HG02870 (cell line): ENCODE measurements at regions not wholly inside any gene's neighbourhood (a gene's known extent, or its start where the extent isn't known, plus 50 kb on each side); places are given as distances from the start of the nearest gene placed in this dataset.
"Not testable (repeated sequence)": the region's sequence is repeated elsewhere in the genome, so short reads cannot be mapped to it uniquely, and the experiment has no call there.

Experiments used
- ATAC-seq: cut with Tn5 transposase; IDR thresholded peaks from one replicate; pipeline ENCODE4 v1.9.1; 2021; ENCODE audit warnings: mild to moderate bottlenecking, moderate library complexity; ENCODE audit not compliant: unreplicated experiment

DNA sequence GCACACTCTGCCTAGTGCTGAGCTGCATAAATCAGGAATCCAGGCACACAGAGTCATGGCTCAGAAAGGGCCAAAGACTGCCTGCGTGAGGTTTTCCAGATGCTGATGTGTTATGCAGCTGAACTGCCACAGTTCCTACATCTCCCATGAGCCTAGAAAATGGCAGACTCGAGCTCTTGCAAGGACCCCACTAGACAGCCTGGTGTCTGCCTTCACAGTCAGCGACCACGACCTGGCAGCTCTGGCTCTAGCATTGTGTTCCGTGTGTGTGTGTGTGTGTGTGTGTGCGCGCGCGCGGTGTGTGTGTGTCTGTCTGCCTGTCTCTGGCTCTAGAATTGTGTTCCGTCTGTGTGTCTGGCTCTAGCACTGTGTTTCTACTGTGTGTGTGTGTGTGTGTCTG, 203.6 kb upstream of the AGTR2 start:
- ATAC-seq, result no peak

- ATAC-seq, result peak; percentile 76
Observed at GRCh38 chrX:115968436-115969252, 201.9 kb upstream of the AGTR2 start.

GRCh38 chrX:115970718-115971117, 199.8 kb upstream of the AGTR2 start:
- ATAC-seq, result no peak

GRCh38 chrX:115972717-115973116, 197.8 kb upstream of the AGTR2 start:
- ATAC-seq, result no peak

- ATAC-seq, result no peak
Observed at GRCh38 chrX:115978068-115978467, 192.5 kb upstream of the AGTR2 start.

- ATAC-seq, result not testable (repeated sequence)
Observed at GRCh38 chrX:115983148-115983547, 187.4 kb upstream of the AGTR2 start.

- not testable (repeated sequence) for ATAC-seq
Observed at GRCh38 chrX:115987464-115987863, 183.1 kb upstream of the AGTR2 start.

GRCh38 chrX:115988825-115989224, 181.7 kb upstream of the AGTR2 start:
- ATAC-seq, result no peak

DNA sequence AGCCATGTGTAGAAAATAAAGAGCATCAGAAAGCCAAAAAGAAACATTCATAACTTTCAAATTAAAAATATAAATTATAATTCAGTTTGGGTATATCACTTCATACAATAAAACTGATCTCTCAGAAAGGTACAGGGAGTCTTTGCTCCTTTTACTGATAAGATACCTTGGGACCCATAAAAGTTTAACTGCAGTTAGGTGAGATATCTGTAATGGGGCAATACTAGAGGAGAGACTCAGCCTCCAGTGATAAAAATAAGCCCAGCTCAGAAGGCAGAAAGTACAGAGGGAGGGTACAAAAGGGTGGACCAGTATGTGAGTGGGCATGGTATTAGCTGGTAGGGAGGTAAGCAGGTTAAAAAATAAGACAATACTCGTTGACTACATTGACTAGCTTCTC, 180.9 kb upstream of the AGTR2 start:
- ATAC-seq, result no peak

- ATAC-seq, result peak; percentile 0
Observed at GRCh38 chrX:116009346-116009745, 161.2 kb upstream of the AGTR2 start.

- ATAC-seq, result peak; percentile 73
Observed at GRCh38 chrX:116009861-116010710, 160.5 kb upstream of the AGTR2 start.

- no peak for ATAC-seq
Observed at GRCh38 chrX:116010939-116011338, 159.6 kb upstream of the AGTR2 start.

- no peak for ATAC-seq
Observed at GRCh38 chrX:116031331-116031730, 139.2 kb upstream of the AGTR2 start.
